Left ventricle myocardium superior (tissue), 1 donor: ENCODE measurements at regions not wholly inside any gene's neighbourhood (a gene's known extent, or its start where the extent isn't known, plus 50 kb on each side); places are given as distances from the start of the nearest gene placed in this dataset.
"Not testable (repeated sequence)": the region's sequence is repeated elsewhere in the genome, so short reads cannot be mapped to it uniquely, and the experiment has no call there.

Experiments
- ATAC-seq: fragments of 200-7000 bp; cut with Tn5 transposase; one replicate; pipeline ENCODE4 v1.9.1; 2020; ENCODE audit warnings: mild to moderate bottlenecking, moderate library complexity
- DNase-seq: peaks from one replicate; pipeline ENCODE4 v3.0.0-alpha.2; 2020
- intact Hi-C: fragments of 100-400 bp; cut with micrococcal nuclease; formaldehyde crosslinking; loops from one replicate; pipeline ENCODE4 v1.11.0; 2022
- donor health status: DM: no; HTN: yes; CAD: no; lungs with severe emphysema.

GRCh38 chr14:106347890-106348755, 821.7 kb downstream of the TMEM121 start:
- intact Hi-C loops: no loop called here
- DNase-seq (no peak), ATAC-seq (no peak)

GRCh38 chr14:106348873-106349540, 822.6 kb downstream of the TMEM121 start:
- intact Hi-C loops, ATAC-seq: not testable (repeated sequence)
- DNase-seq: peak; percentile 42

GRCh38 chr14:106349678-106350457, 823.5 kb downstream of the TMEM121 start:
- DNase-seq, intact Hi-C loops, ATAC-seq: not testable (repeated sequence)

GRCh38 chr14:106355007-106355791, 828.8 kb downstream of the TMEM121 start:
- intact Hi-C loops, ATAC-seq, DNase-seq: not testable (repeated sequence)

- ATAC-seq, DNase-seq: not testable (repeated sequence)
Measured at GRCh38 chr14:106355881-106356642, 829.7 kb downstream of the TMEM121 start.

GRCh38 chr14:106356643-106356930, 830.2 kb downstream of the TMEM121 start:
- ATAC-seq, intact Hi-C loops, DNase-seq: not testable (repeated sequence)

More at GRCh38 chr14:106355881-106356642, 829.7 kb downstream of the TMEM121 start:
- intact Hi-C loops: not testable (repeated sequence)

- intact Hi-C loops, ATAC-seq, DNase-seq: not testable (repeated sequence)
Measured at GRCh38 chr14:106359157-106359887, 832.9 kb downstream of the TMEM121 start.

- DNase-seq, ATAC-seq, intact Hi-C loops: not testable (repeated sequence)
Measured at GRCh38 chr14:106365371-106365770, 839.0 kb downstream of the TMEM121 start.

- ATAC-seq, intact Hi-C loops, DNase-seq: not testable (repeated sequence)
Measured at GRCh38 chr14:106365894-106366293, 839.5 kb downstream of the TMEM121 start.

- ATAC-seq, intact Hi-C loops, DNase-seq: not testable (repeated sequence)
Measured at GRCh38 chr14:106366971-106367370, 840.6 kb downstream of the TMEM121 start.

GRCh38 chr14:106369456-106369855, 843.1 kb downstream of the TMEM121 start:
- DNase-seq, ATAC-seq, intact Hi-C loops: not testable (repeated sequence)

- intact Hi-C loops: no loop called here
Measured at GRCh38 chr14:106372870-106373652, 846.7 kb downstream of the TMEM121 start.

GRCh38 chr14:106373653-106374110, 847.3 kb downstream of the TMEM121 start:
- ATAC-seq, intact Hi-C loops, DNase-seq: not testable (repeated sequence)

More at GRCh38 chr14:106372870-106373652, 846.7 kb downstream of the TMEM121 start:
- ATAC-seq: no peak
- peak; percentile 62 for DNase-seq

GRCh38 chr14:106377432-106377831, 851.0 kb downstream of the TMEM121 start:
- intact Hi-C loops: no loop called here
- no peak for ATAC-seq
- DNase-seq: no peak

- DNase-seq: no peak
- intact Hi-C loops: no loop called here
- ATAC-seq: no peak
Measured at GRCh38 chr14:106378191-106378590, 851.8 kb downstream of the TMEM121 start.

GRCh38 chr14:106380740-106381139, 854.4 kb downstream of the TMEM121 start:
- ATAC-seq: no peak
- intact Hi-C loops: no loop called here
- no peak for DNase-seq
